ENCODE measurements at regions not wholly inside any gene's neighbourhood (a gene's known extent, or its start where the extent isn't known, plus 50 kb on each side); places are given as distances from the start of the nearest gene placed in this dataset.
A peak's percentile ranks its signal among the peaks of the same experiment; 100 is the strongest.

DNA sequence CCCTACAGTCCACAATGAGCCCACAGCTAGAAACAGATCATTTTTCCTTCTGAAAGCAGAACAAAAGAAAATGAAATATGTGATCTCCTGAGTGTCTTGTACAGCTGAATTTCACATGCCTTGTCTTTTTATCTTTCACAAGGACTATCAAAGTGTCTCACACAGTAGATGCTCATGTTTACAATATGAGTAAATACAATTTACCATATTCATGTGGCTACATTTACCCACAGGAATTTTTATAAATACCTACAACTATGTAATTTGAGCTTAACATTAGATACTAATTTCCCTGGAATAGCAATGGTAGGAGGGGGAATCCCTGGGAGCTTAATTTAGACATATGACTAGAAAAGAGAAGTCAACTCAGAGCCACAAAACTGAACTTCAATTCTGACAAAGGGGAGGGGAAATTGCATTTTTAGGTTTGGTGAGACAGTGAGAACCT, 186.2 kb downstream of the MACC1 start:
- in situ Hi-C loops (cut with HindIII; ENCODE audit: low pct_ligation_motif_present, low pct_unique_long_range_greater_than_20kb, low sequenced_read_pairs) = no loop called here
- DNase-seq = no peak

DNA sequence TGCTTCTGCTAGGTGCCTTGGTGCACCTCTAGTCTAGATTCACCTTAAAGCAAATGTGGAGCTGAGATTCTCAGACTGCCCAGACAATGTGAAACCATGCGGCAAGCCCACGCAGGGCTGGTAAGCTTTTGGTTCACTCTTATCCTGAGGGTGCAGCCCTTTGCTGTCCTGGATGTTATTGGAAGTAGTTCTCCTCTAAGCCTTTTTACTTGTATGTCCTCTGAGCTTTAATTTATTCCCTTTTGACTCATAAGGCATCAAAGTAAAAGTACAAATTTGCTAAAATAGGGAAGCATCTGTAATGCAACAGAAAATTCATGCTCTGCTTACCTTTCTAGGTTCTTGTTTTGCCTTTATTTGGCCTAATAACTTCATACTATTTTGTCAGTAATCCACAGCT, 186.8 kb downstream of the MACC1 start:
- DNase-seq = no peak
- in situ Hi-C loops (cut with HindIII; ENCODE audit: low pct_ligation_motif_present, low pct_unique_long_range_greater_than_20kb, low sequenced_read_pairs) = no loop called here

DNA sequence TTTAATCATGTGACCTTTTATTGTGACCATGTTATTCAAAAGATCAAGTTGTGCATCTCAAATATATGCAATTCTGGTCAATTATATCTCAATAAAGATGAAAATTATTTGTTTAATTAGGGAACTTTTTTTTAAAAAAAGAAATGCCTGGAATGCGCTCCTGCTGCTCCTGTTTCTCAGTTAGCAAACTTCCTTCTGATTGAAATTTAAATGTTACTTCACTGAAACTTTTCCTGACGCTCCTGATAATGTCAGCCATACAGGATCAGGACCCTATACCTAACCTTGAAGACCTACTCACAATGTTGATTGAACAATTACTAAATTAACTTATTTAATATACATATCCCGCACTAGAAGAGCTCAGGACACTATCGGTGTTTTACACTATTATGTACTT, 190.4 kb downstream of the MACC1 start:
- no peak for DNase-seq
- in situ Hi-C loops (cut with HindIII; ENCODE audit: low pct_ligation_motif_present, low pct_unique_long_range_greater_than_20kb, low sequenced_read_pairs) = no loop called here

DNA sequence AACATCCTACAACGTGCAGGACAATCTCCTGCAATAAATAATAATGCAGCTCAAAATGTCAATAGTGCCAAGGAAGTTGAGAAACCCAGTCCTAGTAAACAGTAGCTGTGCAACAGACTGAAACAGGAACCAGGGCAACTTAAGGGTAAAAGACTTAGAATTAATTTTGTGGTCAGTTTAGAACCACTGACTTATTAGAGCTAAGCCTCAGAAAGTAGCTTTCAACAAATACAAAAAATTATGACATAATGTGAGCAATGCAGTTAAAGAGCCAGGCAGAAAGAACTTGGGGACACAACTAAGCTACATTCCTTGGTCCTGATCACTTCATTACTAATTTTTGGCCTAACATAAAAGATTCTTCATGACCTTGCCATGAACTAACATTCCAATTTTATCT, 195.4 kb downstream of the MACC1 start:
- in situ Hi-C loops (cut with HindIII; ENCODE audit: low pct_ligation_motif_present, low pct_unique_long_range_greater_than_20kb, low sequenced_read_pairs) = no loop called here
- no peak for DNase-seq

DNA sequence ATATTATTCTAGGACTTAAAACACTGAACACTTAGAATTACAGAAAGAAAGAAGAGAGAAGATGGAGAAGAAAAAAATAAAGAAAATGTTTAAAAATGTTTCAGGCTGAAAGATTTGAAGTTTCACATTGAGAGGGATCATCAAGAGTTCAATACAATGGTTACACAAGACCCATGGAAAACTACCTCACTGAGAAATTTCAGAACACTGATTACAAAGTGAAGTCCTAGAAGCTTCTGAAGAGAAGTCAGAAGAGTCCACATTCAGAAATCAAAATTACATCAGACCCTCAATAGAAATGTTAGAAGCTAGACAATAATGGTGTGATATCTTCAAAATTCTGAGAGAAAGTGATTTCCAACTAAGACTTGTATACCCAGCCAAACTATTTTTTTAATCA, 196.1 kb downstream of the MACC1 start:
- in situ Hi-C loops (cut with HindIII; ENCODE audit: low pct_ligation_motif_present, low pct_unique_long_range_greater_than_20kb, low sequenced_read_pairs) = no loop called here
- no peak for DNase-seq

DNA sequence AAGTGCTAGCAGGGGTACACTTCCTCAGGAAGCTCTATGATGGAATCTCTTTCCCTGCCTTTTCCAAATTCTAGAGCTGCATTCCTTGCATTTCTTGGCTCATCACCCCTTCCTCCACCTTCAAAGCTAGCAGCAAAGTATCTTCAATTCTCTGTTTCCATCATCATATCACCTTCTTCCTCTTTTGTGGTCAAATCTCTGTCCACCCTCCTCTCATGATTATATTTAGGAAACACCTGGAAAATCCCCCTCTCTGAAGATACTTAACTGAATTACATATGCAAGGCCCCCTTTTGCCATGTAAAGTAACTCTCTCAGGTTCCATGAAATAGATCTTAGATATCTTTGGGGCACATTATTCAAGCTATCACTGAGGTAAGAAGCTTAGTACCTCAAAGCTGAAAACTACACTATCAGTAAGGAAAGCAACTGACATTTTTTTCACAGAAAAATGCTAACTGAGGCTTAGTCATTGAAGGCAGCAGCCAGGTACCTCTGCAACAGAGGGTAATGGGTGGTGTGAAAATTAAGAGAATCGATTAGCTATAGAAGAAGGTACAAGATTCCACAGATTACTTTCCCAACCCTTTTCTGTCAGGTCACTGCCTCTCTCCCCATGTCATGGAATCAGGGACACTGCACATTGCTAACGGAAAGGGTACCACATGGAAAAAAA, 197.3 kb downstream of the MACC1 start:
- in situ Hi-C loops (cut with HindIII; ENCODE audit: low pct_ligation_motif_present, low pct_unique_long_range_greater_than_20kb, low sequenced_read_pairs) = no loop called here
- no peak for DNase-seq

DNA sequence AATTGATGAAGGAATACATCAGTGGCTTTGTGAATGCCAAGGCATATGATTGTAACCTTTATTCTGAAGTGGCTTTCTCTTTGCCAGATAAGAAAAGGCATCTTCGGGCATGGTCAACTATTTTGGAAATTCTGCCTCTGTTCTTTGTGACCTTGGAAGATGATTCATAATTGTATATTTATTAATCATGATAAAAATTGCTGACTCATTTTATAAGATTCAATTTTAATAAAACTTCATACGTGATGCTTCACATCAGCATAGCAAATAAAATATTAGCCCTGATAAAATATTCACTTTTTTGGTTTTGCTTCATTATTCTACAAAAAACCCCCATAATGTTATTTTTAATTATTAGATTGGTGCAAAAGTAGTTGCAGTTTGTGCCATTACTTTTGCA, 200.5 kb downstream of the MACC1 start:
- in situ Hi-C loops (cut with HindIII; ENCODE audit: low pct_ligation_motif_present, low pct_unique_long_range_greater_than_20kb, low sequenced_read_pairs) = no loop called here
- no peak for DNase-seq

DNA sequence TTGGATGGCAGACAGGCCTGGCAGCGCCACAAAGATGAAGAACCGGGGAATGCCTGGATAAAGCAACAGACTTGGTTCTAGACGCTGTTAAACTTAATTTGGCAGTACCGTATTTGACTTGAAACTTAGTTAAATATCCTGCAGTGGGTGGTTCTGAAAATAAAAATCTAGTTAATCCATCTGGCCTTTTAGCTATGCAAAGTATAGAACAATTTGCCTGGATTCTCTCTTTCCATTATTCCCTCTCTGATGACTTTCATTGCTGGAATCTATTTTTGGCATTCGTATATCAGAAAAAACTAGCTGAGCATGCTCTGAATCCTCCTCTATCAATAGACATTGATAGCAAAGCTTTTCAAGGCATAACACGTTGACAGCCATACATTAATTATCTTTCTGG, 203.6 kb downstream of the MACC1 start:
- DNase-seq = no peak
- in situ Hi-C loops (cut with HindIII; ENCODE audit: low pct_ligation_motif_present, low pct_unique_long_range_greater_than_20kb, low sequenced_read_pairs) = no loop called here

DNA sequence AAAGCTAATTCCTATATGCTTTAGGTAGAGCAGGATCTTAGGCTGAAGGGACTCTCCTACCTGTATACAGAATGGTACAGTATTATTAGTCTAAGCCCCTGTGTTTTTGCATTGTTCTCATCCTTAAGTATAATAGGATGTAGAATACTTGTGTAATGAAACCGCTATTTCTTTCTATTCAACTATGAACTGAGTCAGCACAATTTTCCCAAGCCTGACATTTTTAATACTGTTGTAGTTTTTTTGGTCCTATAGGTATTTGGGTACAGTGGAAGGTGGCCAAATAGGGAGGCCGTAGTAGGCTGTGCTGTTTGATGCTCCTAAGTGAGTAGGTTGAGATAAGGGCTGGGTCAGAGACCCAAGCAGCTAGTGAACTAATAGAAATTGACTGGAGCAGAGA, 205.1 kb downstream of the MACC1 start:
- no peak for DNase-seq
- in situ Hi-C loops (cut with HindIII; ENCODE audit: low pct_ligation_motif_present, low pct_unique_long_range_greater_than_20kb, low sequenced_read_pairs) = no loop called here

DNA sequence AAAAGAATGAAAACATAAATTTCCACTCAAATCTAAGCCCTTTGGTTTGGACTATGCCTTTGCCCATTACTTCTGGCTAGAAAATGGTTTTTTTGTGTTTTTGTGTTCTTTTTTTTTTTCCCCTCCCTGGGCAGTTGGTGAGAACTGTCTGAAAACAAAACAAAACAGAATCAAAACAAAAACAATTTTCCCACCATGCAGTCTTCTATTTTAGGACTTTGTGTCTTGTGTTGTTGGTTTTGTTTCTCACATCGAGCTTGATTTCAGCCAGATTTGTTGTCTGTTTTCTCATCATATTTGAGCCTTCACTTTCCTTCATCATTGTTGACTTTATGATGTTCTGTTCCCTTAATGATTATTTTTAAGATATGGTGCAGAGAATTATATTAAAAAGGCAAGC, 206.3 kb downstream of the MACC1 start:
- in situ Hi-C loops (cut with HindIII; ENCODE audit: low pct_ligation_motif_present, low pct_unique_long_range_greater_than_20kb, low sequenced_read_pairs) = no loop called here
- no peak for DNase-seq

DNA sequence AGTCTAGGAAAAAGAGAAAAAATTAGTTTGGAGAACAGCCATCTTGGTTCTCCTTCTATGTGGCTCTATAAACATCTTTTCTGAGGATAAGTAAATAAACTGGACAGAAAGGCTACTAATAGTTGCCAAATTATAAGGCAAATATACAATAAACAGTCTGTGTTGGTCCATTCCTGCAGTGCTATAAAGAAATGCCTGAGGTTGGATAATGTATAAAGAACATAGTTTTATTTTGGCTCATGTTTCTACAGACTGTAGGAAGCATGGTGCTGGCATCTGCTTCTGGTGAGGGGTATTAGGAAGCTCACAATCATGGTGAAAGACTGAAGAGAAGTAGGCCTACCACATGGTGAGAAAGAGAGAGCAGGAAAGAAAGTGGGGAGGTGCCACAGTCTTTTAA, 209.7 kb downstream of the MACC1 start:
- in situ Hi-C loops (cut with HindIII; ENCODE audit: low pct_ligation_motif_present, low pct_unique_long_range_greater_than_20kb, low sequenced_read_pairs) = no loop called here
- no peak for DNase-seq

DNA sequence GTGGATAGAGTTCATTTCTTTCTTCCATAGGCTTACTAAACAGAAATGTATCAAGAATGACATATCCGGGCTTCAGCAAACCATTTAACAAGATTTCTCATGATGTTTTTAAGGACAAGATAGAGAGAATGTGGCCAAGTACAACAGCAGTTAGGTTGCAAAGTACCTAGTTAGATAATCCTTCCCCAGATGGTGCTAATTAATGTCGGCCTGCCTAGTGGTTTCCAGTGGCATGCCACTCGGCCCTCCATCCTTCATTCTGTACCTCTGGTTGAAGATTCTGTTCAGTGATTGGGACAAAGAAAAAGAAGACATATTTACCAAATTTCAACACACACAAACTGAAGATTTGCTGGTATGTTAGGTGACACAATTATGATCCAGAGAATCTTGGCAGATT, 212.1 kb downstream of the MACC1 start:
- in situ Hi-C loops (cut with HindIII; ENCODE audit: low pct_ligation_motif_present, low pct_unique_long_range_greater_than_20kb, low sequenced_read_pairs) = no loop called here

DNA sequence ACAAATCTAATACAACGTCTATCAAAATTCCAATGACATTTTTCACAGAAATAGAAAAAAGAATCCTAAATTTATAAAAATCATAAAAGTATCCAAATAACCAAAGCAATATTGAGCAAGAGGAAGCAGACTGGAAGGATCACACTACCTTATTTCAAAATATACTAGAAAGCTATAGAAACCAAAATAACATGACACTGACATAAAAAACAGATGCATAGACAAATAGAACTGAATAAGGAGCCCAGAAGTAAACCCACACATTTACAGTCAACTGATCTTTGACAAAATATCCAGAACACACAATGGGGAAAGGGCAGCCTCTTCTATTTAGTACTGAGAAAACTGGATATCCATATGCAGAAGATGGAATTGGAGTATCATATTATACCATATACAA, 217.5 kb downstream of the MACC1 start:
- in situ Hi-C loops (cut with HindIII; ENCODE audit: low pct_ligation_motif_present, low pct_unique_long_range_greater_than_20kb, low sequenced_read_pairs) = no loop called here
- DNase-seq = no peak

More for the DNA sequence above, 212.1 kb downstream of the MACC1 start:
- DNase-seq = no peak

DNA sequence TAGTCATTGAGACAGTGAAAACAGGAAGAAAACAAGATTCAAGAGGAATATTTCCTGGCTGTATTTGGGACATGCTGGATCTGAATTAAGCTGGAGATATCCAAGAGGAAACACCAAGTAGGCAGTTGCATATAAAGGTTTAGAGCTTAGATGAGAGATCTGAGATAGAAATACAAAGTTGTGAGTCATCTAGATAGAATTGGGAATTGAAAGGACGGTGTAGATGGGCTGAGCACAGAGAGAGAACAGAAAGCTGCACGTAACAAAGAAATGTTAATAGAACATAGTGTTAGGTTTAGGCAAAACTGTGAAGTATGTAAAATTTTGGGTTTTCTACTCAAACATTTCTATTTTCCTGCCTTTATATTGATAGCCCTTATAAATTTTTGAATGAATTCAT, 218.5 kb upstream of the TMEM196 start:
- DNase-seq = no peak
- in situ Hi-C loops (cut with HindIII; ENCODE audit: low pct_ligation_motif_present, low pct_unique_long_range_greater_than_20kb, low sequenced_read_pairs) = no loop called here

DNA sequence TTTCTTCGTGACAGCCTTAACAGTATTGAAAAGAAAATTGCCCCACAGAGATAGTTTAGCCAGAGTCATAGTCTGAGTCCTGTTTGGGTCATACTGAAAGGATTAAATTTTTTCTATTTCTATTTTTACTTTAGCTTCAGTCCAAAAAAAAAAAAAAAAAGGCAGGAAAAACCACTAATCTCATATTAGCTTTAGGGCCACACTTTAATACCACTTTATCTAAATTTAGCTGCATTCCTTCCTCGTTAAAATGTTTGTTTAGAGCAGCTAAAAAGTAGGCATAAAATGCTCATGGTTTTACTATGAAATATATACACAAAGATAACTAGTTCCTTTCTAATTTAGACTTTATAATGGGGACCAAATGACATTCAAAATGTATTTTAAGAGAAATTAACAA, 216.5 kb upstream of the TMEM196 start:
- DNase-seq = no peak
- in situ Hi-C loops (cut with HindIII; ENCODE audit: low pct_ligation_motif_present, low pct_unique_long_range_greater_than_20kb, low sequenced_read_pairs) = no loop called here

DNA sequence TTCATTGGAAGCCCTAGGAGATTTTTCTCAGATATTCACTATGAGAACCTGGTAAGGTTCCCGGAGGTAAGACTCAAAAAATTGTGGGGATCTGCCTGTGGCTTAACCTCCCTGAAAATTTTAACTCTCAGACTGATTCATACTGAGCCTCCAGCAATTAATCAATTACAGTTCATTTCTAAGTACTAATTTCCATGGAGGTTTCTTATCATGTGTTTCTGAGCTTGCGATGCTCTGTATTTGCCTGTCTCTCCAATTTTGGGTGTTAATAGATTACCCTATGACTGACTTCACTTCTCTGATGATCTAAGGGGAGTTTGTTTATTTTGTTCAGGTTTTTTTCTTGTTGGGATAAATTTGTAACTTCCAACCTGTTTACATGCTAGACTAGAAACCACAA, 215.4 kb upstream of the TMEM196 start:
- DNase-seq = no peak
- in situ Hi-C loops (cut with HindIII; ENCODE audit: low pct_ligation_motif_present, low pct_unique_long_range_greater_than_20kb, low sequenced_read_pairs) = no loop called here

DNA sequence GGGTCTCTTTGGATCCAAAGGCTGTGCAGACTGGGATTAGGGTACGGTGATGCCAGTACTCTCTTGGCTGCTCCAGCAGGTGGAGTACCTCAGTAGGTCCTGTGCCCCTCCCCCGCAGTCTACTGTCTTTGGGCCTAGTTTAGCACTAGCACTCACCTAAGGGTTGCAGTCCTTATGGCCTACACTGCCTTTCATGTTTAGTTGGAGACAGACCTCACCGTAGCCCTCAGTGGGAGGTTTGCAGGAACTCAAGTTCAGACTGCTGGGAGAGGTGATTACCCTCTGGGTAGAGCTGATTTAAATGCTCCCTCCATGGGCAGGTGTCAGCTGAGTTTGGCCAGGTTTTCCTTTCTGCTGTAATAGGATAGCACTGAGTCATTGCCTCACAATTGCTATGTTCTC, 210.8 kb upstream of the TMEM196 start:
- DNase-seq = peak; percentile 22
- in situ Hi-C loops (cut with HindIII; ENCODE audit: low pct_ligation_motif_present, low pct_unique_long_range_greater_than_20kb, low sequenced_read_pairs) = no loop called here

DNA sequence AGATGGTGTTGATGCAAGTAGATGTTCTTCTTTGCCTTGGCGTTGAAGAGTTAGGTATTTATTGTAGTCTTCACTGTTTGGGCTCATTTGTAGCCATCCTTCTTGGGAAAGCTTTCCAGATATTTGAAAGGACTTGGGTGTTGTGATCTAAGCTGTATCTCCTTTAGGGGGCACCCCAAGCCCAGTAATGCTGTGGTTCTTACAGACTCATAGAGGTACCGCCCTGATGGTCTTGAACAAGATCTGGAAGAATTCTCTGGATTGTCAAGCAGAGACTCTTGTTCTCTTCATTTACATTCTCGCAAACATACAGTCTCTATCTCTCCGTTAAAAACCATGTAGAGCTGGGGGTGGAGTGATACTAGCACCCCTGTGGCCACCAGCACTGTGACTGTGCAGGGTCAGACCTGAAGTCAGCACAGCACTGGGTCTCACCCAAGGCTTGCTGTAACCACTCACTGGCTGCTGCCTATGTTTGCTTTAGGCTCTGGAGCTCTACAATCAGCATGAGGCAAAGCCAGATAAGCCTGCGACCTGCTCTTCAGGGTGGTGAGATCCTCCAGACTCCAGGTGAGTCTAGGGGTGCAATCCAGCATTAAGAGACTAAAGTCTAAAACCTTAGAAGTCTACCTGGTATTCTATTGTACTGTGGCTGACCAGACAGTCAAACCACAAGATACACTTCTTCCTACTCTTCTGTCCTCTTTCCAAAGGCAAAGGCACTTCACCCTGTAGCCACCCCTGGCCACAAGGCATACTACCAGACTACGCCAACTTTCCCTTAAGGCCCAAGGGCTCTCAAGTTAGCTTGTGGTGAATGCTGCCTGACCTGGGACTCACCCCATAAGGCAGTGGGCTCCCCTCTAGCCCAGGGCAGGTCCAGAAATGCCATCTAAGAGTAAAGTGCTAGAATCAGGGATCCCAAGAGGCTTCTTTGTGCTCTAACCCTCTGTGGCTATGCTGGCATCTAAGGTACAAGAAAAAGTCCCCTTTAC, 209.7 kb upstream of the TMEM196 start:
- in situ Hi-C loops (cut with HindIII; ENCODE audit: low pct_ligation_motif_present, low pct_unique_long_range_greater_than_20kb, low sequenced_read_pairs) = no loop called here
- peak; percentile 63 for DNase-seq

DNA sequence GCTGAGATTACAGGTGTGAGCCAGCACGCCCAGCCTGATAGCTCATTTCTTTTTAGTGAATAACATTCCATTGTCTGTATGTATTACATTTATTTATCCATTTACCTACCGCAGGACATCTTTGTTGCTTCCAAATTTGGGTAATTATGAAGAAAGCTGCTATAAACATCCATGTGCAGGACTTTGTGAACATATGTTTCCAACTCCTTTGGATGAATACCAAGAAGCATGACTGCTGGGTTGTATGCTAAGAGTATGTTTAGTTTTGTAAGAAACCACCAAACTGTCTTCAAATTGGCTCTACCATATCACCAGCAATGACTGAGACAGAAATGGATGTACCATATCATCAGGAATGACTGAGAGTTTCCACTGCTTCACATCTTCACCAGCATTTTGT, 200.2 kb upstream of the TMEM196 start:
- in situ Hi-C loops (cut with HindIII; ENCODE audit: low pct_ligation_motif_present, low pct_unique_long_range_greater_than_20kb, low sequenced_read_pairs) = no loop called here
- DNase-seq = no peak

DNA sequence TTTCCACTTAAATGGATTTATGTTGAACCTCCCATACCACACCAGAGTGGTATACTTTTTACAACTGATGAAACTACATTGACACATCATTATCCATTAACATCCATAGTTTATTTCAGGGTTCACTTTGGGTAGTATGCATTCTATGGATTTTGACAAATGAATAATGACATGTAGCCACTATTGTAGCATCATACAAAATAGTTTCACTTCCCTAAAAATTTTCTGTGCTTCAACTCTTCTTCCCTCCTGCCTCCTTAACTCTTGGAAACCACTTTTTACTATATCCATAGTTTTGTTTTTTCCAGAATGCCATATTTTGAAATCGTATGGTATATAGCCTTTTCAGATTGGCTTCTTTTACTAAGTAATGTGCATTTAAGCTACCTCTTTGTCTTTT, 199.5 kb upstream of the TMEM196 start:
- in situ Hi-C loops (cut with HindIII; ENCODE audit: low pct_ligation_motif_present, low pct_unique_long_range_greater_than_20kb, low sequenced_read_pairs) = no loop called here
- no peak for DNase-seq
